ENCODE measurements at regions not wholly inside any gene's neighbourhood (a gene's known extent, or its start where the extent isn't known, plus 50 kb on each side); places are given as distances from the start of the nearest gene placed in this dataset.
A peak's percentile ranks its signal among the peaks of the same experiment; 100 is the strongest.

- H3K4me2 ChIP-seq (ENCODE audit: low read depth, low read length, poor library complexity, severe bottlenecking) = no peak overlapping the region
- no peak overlapping the region for H3K9ac ChIP-seq (ENCODE audit: low read length)
- no peaks in the 10 kb centered on the region for H3K9me3 ChIP-seq (ENCODE audit: insufficient read depth, low read length)
- no peak overlapping the region for H3K4me3 ChIP-seq (ENCODE audit: insufficient read depth, low read length, poor library complexity, severe bottlenecking)
- TF ChIP-seq EZH2phosphoT487 (conservative IDR thresholded peaks at IDR 0.05; ENCODE audit: low read length) = no peak
- no peak for TF ChIP-seq CTCF (IDR thresholded peaks at IDR 0.05; ENCODE audit: insufficient read depth, low read length, poor library complexity, severe bottlenecking)
- H2AFZ ChIP-seq (ENCODE audit: low read depth, low read length, severe bottlenecking) = no peak overlapping the region
- H4K20me1 ChIP-seq (ENCODE audit: low read depth, low read length) = no peaks in the 10 kb centered on the region
- no peaks in the 10 kb centered on the region for H3K27me3 ChIP-seq (ENCODE audit: low read length)
- no peaks in the 10 kb centered on the region for H3K79me2 ChIP-seq (ENCODE audit: insufficient read depth, low read length)
- no peaks in the 10 kb centered on the region for H3F3A ChIP-seq (ENCODE audit: insufficient read depth)
- no peaks in the 10 kb centered on the region for H3K9me2 ChIP-seq (replicated peaks; ENCODE audit: insufficient read depth, low read length)
- H3K27ac ChIP-seq (ENCODE audit: low read depth, low read length) = no peak overlapping the region
- H3K36me3 ChIP-seq (ENCODE audit: low read length) = no peaks in the 10 kb centered on the region
Observed at GRCh38 chr13:79815041-79815440, 334.1 kb downstream of the NDFIP2 start.

- Histone ChIP-seq H3F3A (ENCODE audit: insufficient read depth) (no peaks in the 10 kb centered on the region), H3K9ac (ENCODE audit: low read length) (no peak overlapping the region), H3K9me3 (ENCODE audit: insufficient read depth, low read length) (no peaks in the 10 kb centered on the region), H2AFZ (ENCODE audit: low read depth, low read length, severe bottlenecking) (no peak overlapping the region), H3K4me3 (ENCODE audit: insufficient read depth, low read length, poor library complexity, severe bottlenecking) (no peak overlapping the region), H3K9me2 (replicated peaks; ENCODE audit: insufficient read depth, low read length) (no peaks in the 10 kb centered on the region), H3K27me3 (ENCODE audit: low read length) (no peaks in the 10 kb centered on the region), H3K36me3 (ENCODE audit: low read length) (no peaks in the 10 kb centered on the region), H3K4me2 (ENCODE audit: low read depth, low read length, poor library complexity, severe bottlenecking) (peak overlapping the region; percentile 31), H3K27ac (ENCODE audit: low read depth, low read length) (no peak overlapping the region), H3K79me2 (ENCODE audit: insufficient read depth, low read length) (no peaks in the 10 kb centered on the region), H4K20me1 (ENCODE audit: low read depth, low read length) (no peaks in the 10 kb centered on the region)
- TF ChIP-seq EZH2phosphoT487 (conservative IDR thresholded peaks at IDR 0.05; ENCODE audit: low read length) (no peak), CTCF (IDR thresholded peaks at IDR 0.05; ENCODE audit: insufficient read depth, low read length, poor library complexity, severe bottlenecking) (no peak)
Observed at GRCh38 chr13:79812070-79812850, 331.3 kb downstream of the NDFIP2 start.

- Histone ChIP-seq H3K27ac (ENCODE audit: low read depth, low read length) (no peak overlapping the region), H3F3A (ENCODE audit: insufficient read depth) (no peaks in the 10 kb centered on the region), H3K79me2 (ENCODE audit: insufficient read depth, low read length) (no peaks in the 10 kb centered on the region), H3K27me3 (ENCODE audit: low read length) (no peaks in the 10 kb centered on the region), H3K4me2 (ENCODE audit: low read depth, low read length, poor library complexity, severe bottlenecking) (no peak overlapping the region), H2AFZ (ENCODE audit: low read depth, low read length, severe bottlenecking) (no peak overlapping the region), H3K4me3 (ENCODE audit: insufficient read depth, low read length, poor library complexity, severe bottlenecking) (no peak overlapping the region), H3K9ac (ENCODE audit: low read length) (no peak overlapping the region), H3K36me3 (ENCODE audit: low read length) (no peaks in the 10 kb centered on the region), H4K20me1 (ENCODE audit: low read depth, low read length) (no peaks in the 10 kb centered on the region), H3K9me3 (ENCODE audit: insufficient read depth, low read length) (no peaks in the 10 kb centered on the region), H3K9me2 (replicated peaks; ENCODE audit: insufficient read depth, low read length) (no peaks in the 10 kb centered on the region)
- no peak for TF ChIP-seq EZH2phosphoT487 (conservative IDR thresholded peaks at IDR 0.05; ENCODE audit: low read length)
- TF ChIP-seq CTCF (IDR thresholded peaks at IDR 0.05; ENCODE audit: insufficient read depth, low read length, poor library complexity, severe bottlenecking) = no peak
Observed at GRCh38 chr13:79811170-79811569, 330.2 kb downstream of the NDFIP2 start.

All from SU-DHL-6 (cell line).